ENCODE measurements at regions not wholly inside any gene's neighbourhood (a gene's known extent, or its start where the extent isn't known, plus 50 kb on each side); places are given as distances from the start of the nearest gene placed in this dataset.

GRCh38 chr16:10232757-10233156, 50.5 kb upstream of the GRIN2A start:
- no peaks in the 10 kb centered on the region for H3K79me2 ChIP-seq (ENCODE audit: low read length)
- no peak overlapping the region for H3K4me3 ChIP-seq (ENCODE audit: low read length)
- no peak overlapping the region for H2AFZ ChIP-seq (ENCODE audit: low read length)
- H3K36me3 ChIP-seq (ENCODE audit: insufficient read depth, low read length) = no peaks in the 10 kb centered on the region
- H3K27ac ChIP-seq (ENCODE audit: low read length) = no peak overlapping the region
- DNase-seq = no peak
- no peak overlapping the region for H3K4me2 ChIP-seq (ENCODE audit: low read depth, low read length, poor library complexity, severe bottlenecking)
- H3K4me1 ChIP-seq (ENCODE audit: low read length) = peaks cover 4% of the 10 kb centered on the region; the same call in 1 of the 2 replicates
- no peak overlapping the region for H3K9ac ChIP-seq (ENCODE audit: low read length)
- H4K20me1 ChIP-seq (ENCODE audit: insufficient read depth, low read depth, low read length) = no peaks in the 10 kb centered on the region
- H3K9me3 ChIP-seq (ENCODE audit: low read length) = peaks cover 2% of the 10 kb centered on the region; the same call in 1 of the 2 replicates
- H3K9me2 ChIP-seq (replicated peaks; ENCODE audit: insufficient read depth, low read length) = no peaks in the 10 kb centered on the region
- H3K27me3 ChIP-seq (ENCODE audit: low read length) = no peaks in the 10 kb centered on the region

DNA sequence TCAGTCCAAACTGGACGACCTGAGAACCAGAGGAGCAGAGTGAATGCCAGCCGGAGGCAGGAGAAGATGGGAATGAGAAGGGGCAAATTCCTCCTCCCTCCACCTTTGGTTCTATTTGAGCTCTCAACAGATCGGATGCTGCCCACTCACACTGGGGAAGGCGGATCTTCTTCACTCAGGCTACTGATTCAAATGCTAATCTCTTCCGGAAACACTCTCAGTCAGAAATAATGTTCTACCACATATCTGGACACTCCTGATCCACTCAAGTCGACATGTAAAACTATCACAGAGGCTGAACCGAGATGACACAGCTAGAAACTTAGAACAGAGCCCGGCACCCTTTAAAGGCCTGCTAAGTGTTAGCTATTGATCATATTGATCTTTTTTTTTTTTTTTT, 57.4 kb upstream of the GRIN2A start:
- H3K36me3 ChIP-seq (ENCODE audit: insufficient read depth, low read length) = no peaks in the 10 kb centered on the region
- no peaks in the 10 kb centered on the region for H3K27me3 ChIP-seq (ENCODE audit: low read length)
- no peak overlapping the region for H3K4me3 ChIP-seq (ENCODE audit: low read length)
- H2AFZ ChIP-seq (ENCODE audit: low read length) = no peak overlapping the region
- DNase-seq = no peak
- H3K27ac ChIP-seq (ENCODE audit: low read length) = no peak overlapping the region
- H3K79me2 ChIP-seq (ENCODE audit: low read length) = no peaks in the 10 kb centered on the region
- no peak overlapping the region for H3K9ac ChIP-seq (ENCODE audit: low read length)
- H3K9me2 ChIP-seq (replicated peaks; ENCODE audit: insufficient read depth, low read length) = no peaks in the 10 kb centered on the region
- H4K20me1 ChIP-seq (ENCODE audit: insufficient read depth, low read depth, low read length) = no peaks in the 10 kb centered on the region
- H3K4me1 ChIP-seq (ENCODE audit: low read length) = peaks cover 6% of the 10 kb centered on the region
- H3K9me3 ChIP-seq (ENCODE audit: low read length) = no peaks in the 10 kb centered on the region
- no peak overlapping the region for H3K4me2 ChIP-seq (ENCODE audit: low read depth, low read length, poor library complexity, severe bottlenecking)

DNA sequence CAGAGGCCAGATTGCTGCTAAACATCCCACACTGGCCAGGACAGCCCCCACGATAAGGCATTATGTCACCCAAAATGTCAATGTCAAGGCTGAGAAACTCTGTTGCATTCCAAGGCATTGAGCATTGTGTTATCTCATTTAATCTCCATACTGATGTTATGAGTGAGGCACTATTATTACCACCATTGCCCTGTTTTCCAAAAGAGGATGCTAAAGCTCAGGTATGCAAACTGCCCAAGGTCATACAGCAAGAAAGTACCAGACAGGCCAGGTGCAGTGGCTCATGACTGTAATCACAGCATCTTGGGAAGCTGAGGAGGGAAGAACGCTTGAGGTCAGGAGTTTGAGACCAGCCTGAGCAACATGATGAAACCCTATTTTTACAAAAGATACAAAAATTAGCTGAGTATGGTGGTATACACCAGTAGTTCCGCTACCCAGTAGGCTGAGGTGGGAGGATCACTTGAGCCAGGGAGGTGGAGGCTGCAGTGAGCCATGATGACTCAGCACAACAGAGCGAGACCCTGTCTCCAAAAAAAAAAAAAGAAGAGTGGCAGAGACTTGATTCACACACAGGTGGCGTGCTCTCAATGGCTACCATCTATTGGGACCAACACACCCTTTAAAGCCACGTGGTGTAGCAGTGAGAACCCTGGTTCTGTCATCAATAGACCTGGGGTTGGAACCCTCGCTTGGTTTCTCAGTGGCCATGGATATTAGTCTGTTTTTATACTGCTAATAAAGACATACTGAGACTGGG, 58.8 kb upstream of the GRIN2A start:
- Histone ChIP-seq H3K27me3 (ENCODE audit: low read length) (no peaks in the 10 kb centered on the region), H3K4me2 (ENCODE audit: low read depth, low read length, poor library complexity, severe bottlenecking) (no peak overlapping the region), H3K36me3 (ENCODE audit: insufficient read depth, low read length) (no peaks in the 10 kb centered on the region), H4K20me1 (ENCODE audit: insufficient read depth, low read depth, low read length) (no peaks in the 10 kb centered on the region), H3K79me2 (ENCODE audit: low read length) (no peaks in the 10 kb centered on the region), H3K27ac (ENCODE audit: low read length) (no peak overlapping the region), H2AFZ (ENCODE audit: low read length) (no peak overlapping the region), H3K9me3 (ENCODE audit: low read length) (no peaks in the 10 kb centered on the region), H3K9me2 (replicated peaks; ENCODE audit: insufficient read depth, low read length) (no peaks in the 10 kb centered on the region), H3K4me1 (ENCODE audit: low read length) (peaks cover 6% of the 10 kb centered on the region), H3K4me3 (ENCODE audit: low read length) (no peak overlapping the region), H3K9ac (ENCODE audit: low read length) (no peak overlapping the region)
- peak; percentile 60 for DNase-seq

DNA sequence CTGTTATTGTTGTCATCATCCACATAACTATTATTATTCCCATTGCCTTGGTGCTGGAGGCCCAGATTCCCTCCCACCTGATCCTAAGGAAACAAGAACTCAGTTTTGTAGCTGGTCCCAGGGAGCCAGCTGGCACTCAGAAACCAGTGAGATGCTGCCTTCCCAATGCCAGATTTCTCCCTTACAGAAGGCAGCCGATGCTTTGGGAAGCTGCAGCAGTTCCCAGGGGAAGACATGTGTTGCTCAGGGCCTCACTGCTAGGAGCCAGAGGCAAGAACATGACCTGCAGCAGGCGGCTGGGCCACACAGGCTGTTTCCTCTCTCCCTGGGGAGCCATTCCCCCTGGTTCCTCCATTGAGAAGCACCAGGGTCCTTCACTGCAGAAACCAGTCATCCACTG, 59.9 kb upstream of the GRIN2A start:
- no peaks in the 10 kb centered on the region for H3K27me3 ChIP-seq (ENCODE audit: low read length)
- no peak for DNase-seq
- H3K9me2 ChIP-seq (replicated peaks; ENCODE audit: insufficient read depth, low read length) = no peaks in the 10 kb centered on the region

DNA sequence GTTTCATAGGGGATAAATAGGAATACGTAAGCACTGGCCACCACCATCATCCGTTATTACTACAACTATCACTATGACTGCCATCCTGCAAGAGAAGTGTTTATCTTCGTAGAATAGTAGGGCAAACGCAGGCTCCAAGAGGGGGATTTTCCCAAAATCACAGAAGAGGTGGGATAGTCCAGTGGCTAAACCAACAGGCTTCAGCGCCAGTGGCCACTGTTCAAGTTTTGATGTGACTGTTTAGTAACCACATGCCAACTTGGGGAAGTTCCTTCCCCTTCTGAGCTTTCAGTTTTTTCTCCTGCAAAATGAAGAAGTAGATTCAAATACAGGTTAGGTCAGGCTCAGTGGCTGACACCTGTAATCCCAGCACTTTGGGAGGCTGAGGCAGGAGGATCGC, 60.7 kb upstream of the GRIN2A start:
- H3K79me2 ChIP-seq (ENCODE audit: low read length) = no peaks in the 10 kb centered on the region
- H4K20me1 ChIP-seq (ENCODE audit: insufficient read depth, low read depth, low read length) = no peaks in the 10 kb centered on the region
- no peaks in the 10 kb centered on the region for H3K27me3 ChIP-seq (ENCODE audit: low read length)
- no peaks in the 10 kb centered on the region for H3K36me3 ChIP-seq (ENCODE audit: insufficient read depth, low read length)
- no peaks in the 10 kb centered on the region for H3K9me3 ChIP-seq (ENCODE audit: low read length)
- DNase-seq = no peak
- H3K4me2 ChIP-seq (ENCODE audit: low read depth, low read length, poor library complexity, severe bottlenecking) = no peak overlapping the region
- H3K4me1 ChIP-seq (ENCODE audit: low read length) = peaks cover 6% of the 10 kb centered on the region
- H2AFZ ChIP-seq (ENCODE audit: low read length) = no peak overlapping the region
- H3K9ac ChIP-seq (ENCODE audit: low read length) = no peak overlapping the region
- H3K9me2 ChIP-seq (replicated peaks; ENCODE audit: insufficient read depth, low read length) = no peaks in the 10 kb centered on the region
- no peak overlapping the region for H3K4me3 ChIP-seq (ENCODE audit: low read length)
- no peak overlapping the region for H3K27ac ChIP-seq (ENCODE audit: low read length)

More for the DNA sequence above, 59.9 kb upstream of the GRIN2A start:
- Histone ChIP-seq H3K4me3 (ENCODE audit: low read length) (no peak overlapping the region), H3K4me1 (ENCODE audit: low read length) (peaks cover 6% of the 10 kb centered on the region), H2AFZ (ENCODE audit: low read length) (no peak overlapping the region), H3K9ac (ENCODE audit: low read length) (no peak overlapping the region), H3K27ac (ENCODE audit: low read length) (no peak overlapping the region), H3K79me2 (ENCODE audit: low read length) (no peaks in the 10 kb centered on the region), H3K9me3 (ENCODE audit: low read length) (no peaks in the 10 kb centered on the region), H3K4me2 (ENCODE audit: low read depth, low read length, poor library complexity, severe bottlenecking) (no peak overlapping the region), H3K36me3 (ENCODE audit: insufficient read depth, low read length) (no peaks in the 10 kb centered on the region), H4K20me1 (ENCODE audit: insufficient read depth, low read depth, low read length) (no peaks in the 10 kb centered on the region)

GRCh38 chr16:10245002-10245401, 62.8 kb upstream of the GRIN2A start:
- no peak overlapping the region for H3K4me3 ChIP-seq (ENCODE audit: low read length)

GRCh38 chr16:10250137-10250828, 68.1 kb upstream of the GRIN2A start:
- H3K9me2 ChIP-seq (replicated peaks; ENCODE audit: insufficient read depth, low read length) = no peaks in the 10 kb centered on the region
- H3K4me2 ChIP-seq (ENCODE audit: low read depth, low read length, poor library complexity, severe bottlenecking) = no peak overlapping the region
- H3K9ac ChIP-seq (ENCODE audit: low read length) = no peak overlapping the region
- no peak overlapping the region for H3K4me3 ChIP-seq (ENCODE audit: low read length)
- no peak overlapping the region for H2AFZ ChIP-seq (ENCODE audit: low read length)
- peaks cover 16% of the 10 kb centered on the region for H3K4me1 ChIP-seq (ENCODE audit: low read length)
- no peaks in the 10 kb centered on the region for H3K36me3 ChIP-seq (ENCODE audit: insufficient read depth, low read length)
- no peaks in the 10 kb centered on the region for H3K79me2 ChIP-seq (ENCODE audit: low read length)
- H3K9me3 ChIP-seq (ENCODE audit: low read length) = no peaks in the 10 kb centered on the region
- no peaks in the 10 kb centered on the region for H4K20me1 ChIP-seq (ENCODE audit: insufficient read depth, low read depth, low read length)
- peak; percentile 64 for DNase-seq
- H3K27ac ChIP-seq (ENCODE audit: low read length) = no peak overlapping the region
- H3K27me3 ChIP-seq (ENCODE audit: low read length) = no peaks in the 10 kb centered on the region

More at GRCh38 chr16:10245002-10245401, 62.8 kb upstream of the GRIN2A start:
- Histone ChIP-seq H3K79me2 (ENCODE audit: low read length) (no peaks in the 10 kb centered on the region), H3K4me2 (ENCODE audit: low read depth, low read length, poor library complexity, severe bottlenecking) (no peak overlapping the region), H4K20me1 (ENCODE audit: insufficient read depth, low read depth, low read length) (no peaks in the 10 kb centered on the region), H3K9ac (ENCODE audit: low read length) (no peak overlapping the region), H3K36me3 (ENCODE audit: insufficient read depth, low read length) (no peaks in the 10 kb centered on the region), H3K27me3 (ENCODE audit: low read length) (no peaks in the 10 kb centered on the region), H3K9me3 (ENCODE audit: low read length) (no peaks in the 10 kb centered on the region), H3K27ac (ENCODE audit: low read length) (no peak overlapping the region), H3K4me1 (ENCODE audit: low read length) (peaks cover 9% of the 10 kb centered on the region), H2AFZ (ENCODE audit: low read length) (no peak overlapping the region), H3K9me2 (replicated peaks; ENCODE audit: insufficient read depth, low read length) (no peaks in the 10 kb centered on the region)
- DNase-seq = no peak

DNA sequence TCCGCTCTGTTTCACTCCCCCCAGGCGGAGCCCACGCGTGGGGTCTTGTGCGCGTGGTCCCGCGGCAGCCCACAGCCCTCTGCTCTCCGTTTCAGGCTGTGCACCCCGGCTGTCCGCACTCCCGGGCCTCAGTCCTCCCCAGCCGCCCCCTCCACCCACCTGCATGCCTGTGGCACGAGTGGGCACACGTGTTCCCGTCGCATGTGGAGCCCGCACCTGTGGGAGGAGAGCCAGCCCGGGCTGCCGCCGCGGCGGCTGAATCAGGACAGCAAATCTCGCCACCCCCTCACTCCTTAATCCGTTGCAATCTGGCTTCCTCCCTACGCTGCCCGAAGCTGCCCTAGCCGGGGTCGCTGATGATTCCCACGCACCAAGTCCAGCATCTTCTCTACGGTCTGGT, 69.9 kb upstream of the GRIN2A start:
- Histone ChIP-seq H3K9ac (ENCODE audit: low read length) (no peak overlapping the region), H3K79me2 (ENCODE audit: low read length) (no peaks in the 10 kb centered on the region), H3K9me3 (ENCODE audit: low read length) (no peaks in the 10 kb centered on the region), H3K27me3 (ENCODE audit: low read length) (no peaks in the 10 kb centered on the region), H3K36me3 (ENCODE audit: insufficient read depth, low read length) (no peaks in the 10 kb centered on the region), H3K27ac (ENCODE audit: low read length) (no peak overlapping the region), H3K4me3 (ENCODE audit: low read length) (no peak overlapping the region), H3K4me1 (ENCODE audit: low read length) (peaks cover 27% of the 10 kb centered on the region), H3K4me2 (ENCODE audit: low read depth, low read length, poor library complexity, severe bottlenecking) (no peak overlapping the region), H2AFZ (ENCODE audit: low read length) (no peak overlapping the region), H4K20me1 (ENCODE audit: insufficient read depth, low read depth, low read length) (no peaks in the 10 kb centered on the region), H3K9me2 (replicated peaks; ENCODE audit: insufficient read depth, low read length) (no peaks in the 10 kb centered on the region)
- DNase-seq = no peak
